HG03103 (cell line): ENCODE measurements at regions not wholly inside any gene's neighbourhood (a gene's known extent, or its start where the extent isn't known, plus 50 kb on each side); places are given as distances from the start of the nearest gene placed in this dataset.
"Not testable (repeated sequence)": the region's sequence is repeated elsewhere in the genome, so short reads cannot be mapped to it uniquely, and the experiment has no call there.

Experiments used
- ATAC-seq: cut with Tn5 transposase; IDR thresholded peaks from one replicate; pipeline ENCODE4 v1.9.1; 2021; ENCODE audit warnings: low read depth; ENCODE audit not compliant: unreplicated experiment

DNA sequence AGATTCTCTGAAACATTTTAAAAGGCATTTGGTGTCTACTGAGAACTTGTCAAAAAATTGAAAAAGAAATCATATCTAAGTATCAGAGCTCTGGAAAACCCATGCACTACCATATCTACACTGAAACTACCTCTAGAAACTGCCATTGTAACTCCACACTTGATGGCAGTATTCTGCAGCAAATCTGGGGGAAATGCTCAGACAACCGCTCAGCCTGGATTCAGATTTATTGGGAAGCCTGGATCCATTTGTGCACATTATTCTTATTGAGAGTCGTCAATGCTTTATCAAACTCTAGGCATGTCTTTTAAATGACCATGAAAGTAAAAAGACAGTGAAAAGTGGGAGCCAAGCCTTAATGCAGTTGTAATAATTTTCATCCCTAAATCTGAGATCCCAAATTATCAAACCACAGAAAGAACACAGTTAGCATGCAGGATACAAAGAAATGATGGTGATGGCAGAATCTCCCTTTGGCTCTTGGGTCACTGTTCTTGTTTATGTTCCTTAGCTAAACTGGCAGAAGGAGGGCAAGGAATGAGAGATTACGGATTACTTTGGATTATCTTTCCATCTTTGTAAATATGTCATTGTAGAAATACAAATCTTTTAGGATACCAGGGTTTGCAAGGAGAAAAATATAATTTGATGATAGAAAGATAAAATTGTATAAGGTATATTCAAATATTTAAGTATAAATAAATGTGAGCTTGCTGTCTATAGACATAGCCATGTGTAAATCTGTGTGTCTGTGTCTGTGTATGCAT lies 512.1 kb upstream of the SYT4 start:
- ATAC-seq = no peak

GRCh38 chr18:43793910-43794309 lies 516.6 kb upstream of the SYT4 start:
- ATAC-seq = no peak

DNA sequence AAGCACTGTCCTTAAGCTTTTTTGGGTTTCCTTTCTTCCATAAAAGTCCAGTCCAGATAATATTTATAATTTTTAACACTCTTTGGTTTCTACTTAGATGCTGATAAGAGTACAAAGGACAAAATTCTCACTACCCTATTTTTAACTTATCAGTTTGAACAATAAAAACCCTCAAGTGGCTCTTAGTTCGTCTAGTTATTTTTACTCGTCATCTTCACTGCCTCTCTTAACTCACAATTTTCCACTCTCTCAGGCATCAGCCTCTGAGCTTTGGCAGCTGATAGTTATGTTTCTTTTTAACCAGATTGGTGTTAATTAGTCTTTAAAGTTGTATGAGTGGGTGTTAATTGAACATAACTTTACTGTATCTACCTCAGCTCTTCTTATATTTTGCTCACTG lies 517.1 kb upstream of the SYT4 start:
- no peak for ATAC-seq

- ATAC-seq = no peak
These were observed 520.1 kb upstream of the SYT4 start for GRCh38 chr18:43797347-43797746.

DNA sequence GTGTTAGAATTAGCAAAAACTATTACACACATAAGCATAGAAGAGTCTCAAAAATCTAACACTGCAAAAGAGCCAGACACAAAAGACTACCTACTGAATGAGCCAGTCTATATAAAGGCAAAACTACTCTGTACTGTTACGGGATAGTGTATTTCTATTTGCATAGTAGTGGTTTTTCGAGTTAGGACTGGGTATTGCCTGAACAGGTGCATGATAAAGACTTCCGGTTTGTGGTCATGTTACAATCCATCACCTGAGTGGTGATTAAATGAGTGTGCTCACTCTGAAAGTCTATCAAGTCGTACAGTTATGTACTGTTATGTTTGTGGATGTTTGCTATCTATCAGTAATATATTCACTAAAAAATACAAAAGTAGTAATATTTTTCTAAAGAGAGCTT lies 523.3 kb upstream of the SYT4 start:
- no peak for ATAC-seq

- no peak for ATAC-seq
These were observed 528.4 kb upstream of the SYT4 start for GRCh38 chr18:43805646-43806194.

DNA sequence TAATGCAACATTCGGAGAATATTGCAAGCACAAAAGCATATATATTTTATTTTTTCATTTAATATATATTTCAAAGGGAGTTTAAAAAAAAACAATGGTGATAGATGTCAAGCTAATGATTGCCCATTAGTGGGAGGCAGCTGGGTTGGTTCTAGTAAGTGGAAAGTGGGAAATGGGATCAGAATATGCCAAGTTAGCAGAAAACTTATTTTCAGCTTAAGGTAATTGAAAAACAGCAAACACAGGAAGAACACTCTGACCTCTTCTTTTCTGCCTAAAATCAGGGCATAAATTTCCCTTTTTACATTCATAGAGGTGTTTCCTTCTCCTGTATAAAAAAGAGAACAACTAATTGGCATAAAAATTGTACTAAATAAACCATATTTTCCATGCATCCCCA lies 535.3 kb upstream of the SYT4 start:
- ATAC-seq = no peak

DNA sequence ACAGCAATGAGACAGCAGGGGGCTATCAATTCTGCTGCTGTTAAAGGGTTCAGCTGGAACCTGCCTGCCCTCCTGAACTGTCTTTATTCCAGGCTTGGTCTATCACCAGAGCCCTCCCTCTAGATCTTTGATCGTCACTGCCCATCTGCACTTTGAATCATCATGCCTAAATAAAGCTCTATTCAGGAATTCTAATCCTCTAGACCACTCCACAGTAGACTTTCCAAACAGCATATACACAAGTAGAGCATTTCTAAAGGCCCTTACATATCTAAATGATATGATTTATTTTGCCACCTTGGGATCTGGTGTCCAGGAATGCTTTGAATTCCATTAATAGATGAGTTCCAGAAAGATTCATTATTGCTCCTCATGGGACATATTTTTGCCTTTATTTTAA lies 542.1 kb upstream of the SYT4 start:
- ATAC-seq = no peak

GRCh38 chr18:43819873-43820272 lies 542.6 kb upstream of the SYT4 start:
- no peak for ATAC-seq

DNA sequence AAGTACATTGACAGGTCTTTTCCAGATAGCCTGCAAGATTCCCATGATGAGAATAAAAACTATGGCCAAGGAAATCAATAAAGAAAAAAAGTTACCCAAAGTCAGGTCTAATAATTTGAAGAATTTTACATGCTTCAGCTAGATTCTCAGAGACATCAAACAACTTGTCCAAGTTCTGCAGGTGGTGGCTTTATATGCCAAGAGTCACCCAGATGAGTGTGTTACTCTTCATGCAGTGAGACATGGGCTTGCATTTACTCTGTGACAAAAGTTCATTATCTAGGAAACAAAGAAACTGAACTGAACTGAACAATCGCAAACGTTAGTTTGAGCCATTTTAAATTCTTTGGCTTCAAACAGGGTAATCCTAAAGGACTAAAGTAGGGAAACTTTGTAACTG lies 548.5 kb upstream of the SYT4 start:
- ATAC-seq = no peak

GRCh38 chr18:43826215-43826614 lies 548.9 kb upstream of the SYT4 start:
- no peak for ATAC-seq

DNA sequence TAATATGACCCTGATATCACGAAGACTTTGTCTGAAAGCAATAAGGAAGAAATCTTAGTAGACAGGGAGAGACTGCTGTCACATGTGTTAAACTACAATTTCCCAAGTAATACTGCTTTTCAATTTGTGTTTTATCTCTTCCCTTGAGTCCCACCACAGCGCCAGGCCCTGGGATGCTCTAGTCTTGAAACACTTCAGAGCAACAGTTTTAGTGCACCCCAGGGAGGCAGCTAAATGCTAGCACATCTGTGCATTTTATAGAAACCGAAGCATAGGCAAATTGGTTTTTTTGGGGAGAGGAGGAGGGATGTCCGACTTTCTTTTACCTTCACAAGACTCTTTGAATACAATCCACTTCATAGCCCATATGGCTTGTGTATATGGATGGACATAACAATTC lies 550.0 kb upstream of the SYT4 start:
- no peak for ATAC-seq

GRCh38 chr18:43830303-43830702 lies 553.0 kb upstream of the SYT4 start:
- ATAC-seq = no peak

GRCh38 chr18:43830947-43831346 lies 553.7 kb upstream of the SYT4 start:
- ATAC-seq = no peak

DNA sequence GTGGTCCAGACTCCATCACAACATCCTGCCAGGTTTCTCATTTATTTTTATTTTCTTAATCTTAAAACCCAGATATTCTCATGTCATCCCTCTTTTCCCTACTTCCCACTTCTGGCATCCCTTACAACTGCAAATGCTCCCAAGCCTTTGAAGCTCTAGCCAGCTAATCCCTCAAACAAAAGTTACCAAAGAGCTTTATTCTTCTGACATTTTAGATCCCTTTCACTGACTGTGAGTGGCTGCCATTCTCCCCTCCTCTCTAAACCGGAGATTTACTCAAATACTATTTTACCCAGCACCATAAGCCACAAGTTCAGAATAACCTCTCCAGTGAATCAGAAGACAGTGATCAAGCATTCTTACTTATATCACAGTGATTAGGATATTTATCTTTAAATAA lies 569.0 kb upstream of the SYT4 start:
- no peak for ATAC-seq

DNA sequence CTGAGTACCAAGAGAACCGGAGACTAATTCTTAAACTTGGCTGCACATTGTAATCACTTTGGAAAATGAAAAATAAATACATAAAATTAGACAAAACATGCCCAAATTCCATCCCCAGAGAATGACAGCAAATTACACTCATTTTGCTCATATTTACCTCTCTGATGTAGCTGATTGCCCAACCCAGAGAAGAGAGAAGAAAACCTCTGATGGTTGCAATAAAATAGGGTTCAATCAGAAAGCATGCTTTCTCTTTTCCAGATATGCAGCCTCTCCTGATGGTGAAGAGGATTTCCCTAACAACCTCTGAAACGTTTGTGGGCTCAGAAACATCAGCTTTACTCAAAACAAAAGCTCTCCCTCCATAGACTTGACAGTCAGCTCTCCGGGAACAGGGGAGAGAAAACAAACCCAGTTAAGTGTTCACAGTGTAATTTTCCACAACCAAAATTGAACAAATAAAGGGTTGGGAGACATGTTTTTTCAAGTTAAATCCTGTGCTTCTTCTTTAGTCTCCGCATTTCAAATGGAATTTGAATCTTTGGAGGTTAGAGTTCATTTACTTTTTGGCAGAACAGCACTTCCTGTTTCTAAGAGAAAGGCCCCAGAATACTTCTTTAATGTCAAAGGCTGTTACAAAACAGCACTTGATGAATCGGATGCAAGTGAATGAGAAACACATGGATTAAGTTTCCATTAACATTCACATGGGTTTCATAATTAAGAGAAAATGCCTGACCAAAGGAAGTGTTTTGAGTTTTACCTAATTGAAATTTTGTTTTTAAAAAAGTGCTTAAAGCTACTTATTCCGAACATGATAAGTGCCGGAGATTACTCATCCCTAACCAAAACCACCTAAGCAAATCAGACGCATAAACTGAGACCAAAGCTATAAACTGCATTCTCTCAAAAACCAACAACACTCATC lies 570.1 kb upstream of the SYT4 start:
- no peak for ATAC-seq

GRCh38 chr18:43849831-43850230 lies 572.5 kb upstream of the SYT4 start:
- not testable (repeated sequence) for ATAC-seq

GRCh38 chr18:43855376-43855775 lies 578.1 kb upstream of the SYT4 start:
- ATAC-seq = no peak

- no peak for ATAC-seq
These were observed 585.9 kb upstream of the SYT4 start for GRCh38 chr18:43863180-43863579.

DNA sequence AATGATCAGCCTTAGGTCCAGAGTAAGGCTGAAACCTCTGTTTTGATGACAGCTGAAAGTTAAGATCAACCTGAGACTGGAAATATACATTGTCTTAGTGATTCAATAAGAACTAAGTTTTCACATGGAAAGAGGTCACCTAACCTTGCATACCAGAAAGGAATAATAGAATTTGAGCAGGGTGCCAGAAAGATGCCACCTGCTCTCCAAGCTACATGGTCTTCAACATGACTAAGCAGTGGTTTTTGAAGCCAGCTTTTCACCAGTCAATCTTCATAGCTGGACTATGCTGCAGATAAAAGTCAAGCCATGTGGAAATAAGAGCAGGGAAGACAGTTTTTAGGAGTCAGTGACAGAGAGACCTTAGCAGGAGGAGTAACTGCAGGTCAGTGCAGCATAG lies 589.4 kb upstream of the SYT4 start:
- ATAC-seq = no peak

GRCh38 chr18:43868497-43868995 lies 591.3 kb upstream of the SYT4 start:
- no peak for ATAC-seq
